C4-2B (cell line): ENCODE measurements at regions not wholly inside any gene's neighbourhood (a gene's known extent, or its start where the extent isn't known, plus 50 kb on each side); places are given as distances from the start of the nearest gene placed in this dataset.

Experiments
- H3K27ac ChIP-seq: fragments of 450-650 bp; 2 replicates; pipeline ENCODE4 v1.5.1; 2017
- CTCF ChIP-seq: fragments of 450-650 bp; conservative IDR thresholded peaks from 2 replicates; pipeline ENCODE4 v1.5.1; 2017; ENCODE audit warnings: mild to moderate bottlenecking
- ZFX ChIP-seq: fragments of 450-650 bp; IDR thresholded peaks from 2 replicates; pipeline ENCODE4 v1.6.1; 2017

GRCh38 chr19:29379257-29380021 lies 146.4 kb upstream of the VSTM2B start:
- H3K27ac ChIP-seq = no peak overlapping the region
- no peak for TF ChIP-seq CTCF

- no peak for TF ChIP-seq ZFX
- TF ChIP-seq CTCF = no peak
- H3K27ac ChIP-seq = no peak overlapping the region
Measured at GRCh38 chr19:29380581-29380980, 145.2 kb upstream of the VSTM2B start.

- TF ChIP-seq ZFX (no peak), CTCF (no peak)
- no peak overlapping the region for H3K27ac ChIP-seq
Measured at GRCh38 chr19:29381353-29382203, 144.2 kb upstream of the VSTM2B start.

GRCh38 chr19:29383696-29384095 lies 142.1 kb upstream of the VSTM2B start:
- TF ChIP-seq ZFX = no peak
- no peak for TF ChIP-seq CTCF
- no peak overlapping the region for H3K27ac ChIP-seq

- no peak overlapping the region for H3K27ac ChIP-seq
- no peak for TF ChIP-seq ZFX
- no peak for TF ChIP-seq CTCF
Measured at GRCh38 chr19:29384656-29385055, 141.1 kb upstream of the VSTM2B start.

- TF ChIP-seq ZFX (no peak), CTCF (no peak)
Measured at GRCh38 chr19:29385191-29385795, 140.5 kb upstream of the VSTM2B start.

GRCh38 chr19:29386970-29387369 lies 138.8 kb upstream of the VSTM2B start:
- TF ChIP-seq ZFX (no peak), CTCF (no peak)
- H3K27ac ChIP-seq = no peak overlapping the region

More at GRCh38 chr19:29385191-29385795, 140.5 kb upstream of the VSTM2B start:
- H3K27ac ChIP-seq = no peak overlapping the region
